ENCODE measurements at regions not wholly inside any gene's neighbourhood (a gene's known extent, or its start where the extent isn't known, plus 50 kb on each side); places are given as distances from the start of the nearest gene placed in this dataset.

DNA sequence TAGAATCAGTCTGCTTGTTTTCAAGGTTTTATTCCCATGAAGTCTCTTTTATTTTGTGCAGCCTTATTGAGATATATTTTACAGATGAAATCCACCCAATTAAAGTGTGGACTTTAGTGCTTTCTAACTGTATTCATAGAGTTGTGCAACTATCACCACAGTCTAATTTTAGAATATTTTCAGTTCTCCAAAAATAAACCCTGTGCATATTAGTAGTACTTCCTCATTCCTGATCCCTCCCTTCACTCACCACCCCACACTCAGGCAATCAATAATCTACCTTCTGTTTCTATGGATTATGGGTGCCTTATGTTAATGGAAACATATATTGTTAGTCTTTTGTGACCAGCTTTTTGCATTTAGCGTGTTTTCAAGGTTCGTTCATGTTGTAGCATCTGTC is 185.7 kb upstream of the TMEM72 start:
- Histone ChIP-seq H3K27me3 (ENCODE audit: control insufficient read depth in 1 of 2, insufficient read depth in 2 of 2, low read length in 2 of 2) (no peaks in the 10 kb centered on the region), H3K4me3 (ENCODE audit: low read depth in 1 of 2, low read length in 2 of 2) (no peak overlapping the region), H3K4me1 (ENCODE audit: control insufficient read depth in 2 of 2, insufficient read depth in 2 of 2, low read length in 1 of 2) (no peaks in the 10 kb centered on the region), H3K27ac (ENCODE audit: low read depth in 2 of 2, low read length in 1 of 2) (no peak overlapping the region), H3K36me3 (ENCODE audit: control insufficient read depth in 2 of 2, insufficient read depth in 2 of 2, low read length in 1 of 2) (no peaks in the 10 kb centered on the region), H3K9me3 (ENCODE audit: control insufficient read depth in 2 of 2, insufficient read depth in 1 of 2, low read depth in 1 of 2, low read length in 1 of 2) (no peaks in the 10 kb centered on the region)
- WGBS, 2 donors, result 90 to 93% methylated on average over 2 of the region's 2 CpGs

DNA sequence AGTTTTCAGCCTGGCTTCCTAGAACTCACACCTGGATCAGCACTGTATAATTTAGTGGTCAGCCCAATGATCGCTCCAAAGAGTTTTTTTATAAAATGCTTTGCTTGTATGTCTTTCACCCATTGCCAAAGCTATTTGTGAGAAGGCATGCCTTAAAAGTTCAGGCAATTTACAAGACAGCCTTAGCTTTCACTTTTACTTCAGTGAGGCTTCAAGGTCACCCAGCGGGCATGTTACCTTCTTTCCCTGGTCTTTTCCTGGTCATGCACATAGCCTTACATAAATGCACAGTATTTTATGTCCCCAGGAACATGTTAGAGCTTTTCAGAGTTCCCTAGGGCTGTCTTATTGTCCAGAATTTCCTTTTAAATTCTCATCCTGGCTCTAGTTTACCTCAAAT is 179.9 kb upstream of the TMEM72 start:
- Histone ChIP-seq H3K27ac (ENCODE audit: low read depth in 2 of 2, low read length in 1 of 2) (no peak overlapping the region), H3K4me1 (ENCODE audit: control insufficient read depth in 2 of 2, insufficient read depth in 2 of 2, low read length in 1 of 2) (no peaks in the 10 kb centered on the region), H3K9me3 (ENCODE audit: control insufficient read depth in 2 of 2, insufficient read depth in 1 of 2, low read depth in 1 of 2, low read length in 1 of 2) (no peaks in the 10 kb centered on the region), H3K27me3 (ENCODE audit: control insufficient read depth in 1 of 2, insufficient read depth in 2 of 2, low read length in 2 of 2) (no peaks in the 10 kb centered on the region), H3K4me3 (ENCODE audit: low read depth in 1 of 2, low read length in 2 of 2) (no peak overlapping the region), H3K36me3 (ENCODE audit: control insufficient read depth in 2 of 2, insufficient read depth in 2 of 2, low read length in 1 of 2) (no peaks in the 10 kb centered on the region)
- WGBS, 2 donors, result 77 to 79% methylated on average over 2 of the region's 2 CpGs

DNA sequence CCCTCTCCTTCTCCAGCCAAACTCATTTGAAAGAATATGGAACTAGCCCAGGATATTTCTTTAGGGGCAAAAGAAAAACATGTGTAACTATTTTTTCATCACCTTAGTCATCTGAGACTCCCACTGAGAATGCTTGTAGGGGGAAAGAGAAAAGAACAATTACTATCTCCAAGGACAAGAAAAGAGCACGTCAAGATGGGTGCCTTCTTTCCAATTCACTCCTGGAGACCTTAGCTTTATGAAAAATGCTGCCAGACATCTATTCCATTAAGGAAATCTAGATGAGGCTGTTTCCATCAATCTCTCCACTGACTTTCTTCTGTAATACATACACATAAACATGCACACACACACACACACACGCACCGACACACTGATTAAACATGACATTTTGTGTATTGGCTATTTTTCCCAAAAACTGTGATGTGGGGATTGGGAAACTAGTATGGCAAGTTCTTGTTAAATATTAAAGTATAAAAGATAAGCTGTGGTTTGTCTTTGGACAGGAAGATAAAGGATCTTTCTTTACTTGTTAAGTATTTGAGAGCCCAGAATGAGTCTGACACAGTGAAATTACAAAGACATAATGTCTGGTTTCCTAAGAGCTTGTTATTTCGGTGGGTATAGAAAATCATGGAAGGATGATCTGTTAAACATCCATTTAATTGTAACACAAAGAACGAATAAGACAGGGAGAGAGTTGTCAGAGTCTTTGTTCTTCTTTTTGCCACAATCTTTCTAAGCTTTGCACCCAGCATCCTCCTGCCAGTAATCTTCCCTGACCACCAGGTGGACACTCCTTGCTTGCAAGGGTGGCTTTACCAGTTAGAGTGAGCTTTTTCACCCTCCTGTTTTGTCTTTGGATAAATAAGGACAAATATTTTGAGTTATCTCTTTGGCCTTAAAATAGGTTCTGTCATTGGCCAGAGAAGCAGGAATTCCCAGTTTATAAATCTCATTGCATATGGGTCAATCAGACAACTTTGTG is 177.3 kb upstream of the TMEM72 start:
- Histone ChIP-seq H3K36me3 (ENCODE audit: control insufficient read depth in 2 of 2, insufficient read depth in 2 of 2, low read length in 1 of 2) (no peaks in the 10 kb centered on the region), H3K9me3 (ENCODE audit: control insufficient read depth in 2 of 2, insufficient read depth in 1 of 2, low read depth in 1 of 2, low read length in 1 of 2) (no peaks in the 10 kb centered on the region), H3K4me3 (ENCODE audit: low read depth in 1 of 2, low read length in 2 of 2) (no peak overlapping the region), H3K27ac (ENCODE audit: low read depth in 2 of 2, low read length in 1 of 2) (no peak overlapping the region), H3K4me1 (ENCODE audit: control insufficient read depth in 2 of 2, insufficient read depth in 2 of 2, low read length in 1 of 2) (no peaks in the 10 kb centered on the region), H3K27me3 (ENCODE audit: control insufficient read depth in 1 of 2, insufficient read depth in 2 of 2, low read length in 2 of 2) (no peaks in the 10 kb centered on the region)
- WGBS, 2 donors, result 40 to 58% methylated on average over 5 of the region's 5 CpGs

DNA sequence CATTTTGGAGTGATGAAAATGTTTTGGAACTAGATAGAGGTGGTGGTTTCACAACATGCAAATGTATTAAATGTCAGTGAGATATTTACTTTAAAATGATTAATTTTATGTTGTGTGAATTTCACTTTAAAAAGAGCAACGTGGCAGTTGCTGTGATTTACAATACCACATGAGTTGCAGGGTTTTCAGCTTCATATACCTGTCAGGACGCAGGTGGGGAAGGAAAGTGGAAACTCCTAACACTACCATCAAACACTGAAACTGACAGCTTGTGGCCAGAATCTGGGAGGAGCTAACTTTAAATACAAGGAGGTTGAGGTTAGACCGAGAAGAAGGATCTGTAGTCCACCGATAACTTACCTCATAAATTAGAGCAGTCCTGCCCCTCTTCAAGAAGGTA is 168.9 kb upstream of the TMEM72 start:
- H3K36me3 ChIP-seq (ENCODE audit: control insufficient read depth in 2 of 2, insufficient read depth in 2 of 2, low read length in 1 of 2), result no peaks in the 10 kb centered on the region
- no peaks in the 10 kb centered on the region for H3K27me3 ChIP-seq (ENCODE audit: control insufficient read depth in 1 of 2, insufficient read depth in 2 of 2, low read length in 2 of 2)
- 40 to 48% methylated on average over 4 of the region's 4 CpGs for WGBS, 2 donors
- no peak overlapping the region for H3K4me3 ChIP-seq (ENCODE audit: low read depth in 1 of 2, low read length in 2 of 2)
- no peak overlapping the region for H3K27ac ChIP-seq (ENCODE audit: low read depth in 2 of 2, low read length in 1 of 2)
- no peaks in the 10 kb centered on the region for H3K9me3 ChIP-seq (ENCODE audit: control insufficient read depth in 2 of 2, insufficient read depth in 1 of 2, low read depth in 1 of 2, low read length in 1 of 2)
- no peaks in the 10 kb centered on the region for H3K4me1 ChIP-seq (ENCODE audit: control insufficient read depth in 2 of 2, insufficient read depth in 2 of 2, low read length in 1 of 2)

DNA sequence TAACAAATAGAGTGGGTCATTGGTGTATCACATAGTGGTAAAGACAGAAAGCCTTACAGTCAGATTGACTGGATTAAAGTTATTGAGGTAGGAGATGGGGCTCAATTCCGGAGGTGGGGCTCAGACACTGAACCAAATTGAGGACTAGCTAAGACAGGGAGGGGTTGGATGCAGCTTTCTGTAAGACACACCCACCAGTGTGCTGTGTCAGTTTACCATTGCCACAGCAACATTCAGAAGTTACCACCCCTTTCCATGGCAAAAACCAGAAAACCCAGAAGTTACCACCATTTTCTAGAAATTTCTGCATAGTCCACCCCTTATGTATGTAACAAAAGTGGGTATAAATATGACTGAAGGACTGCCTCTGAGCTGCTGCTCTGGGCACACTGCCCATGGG is 167.6 kb upstream of the TMEM72 start:
- H3K9me3 ChIP-seq (ENCODE audit: control insufficient read depth in 2 of 2, insufficient read depth in 1 of 2, low read depth in 1 of 2, low read length in 1 of 2), result peaks cover 0 to 3% of the 10 kb centered on the region in 2 donors
- no peak overlapping the region for H3K4me3 ChIP-seq (ENCODE audit: low read depth in 1 of 2, low read length in 2 of 2)
- no peaks in the 10 kb centered on the region for H3K27me3 ChIP-seq (ENCODE audit: control insufficient read depth in 1 of 2, insufficient read depth in 2 of 2, low read length in 2 of 2)
- 64 to 88% methylated on average over 1 of the region's 1 CpG for WGBS, 2 donors
- no peaks in the 10 kb centered on the region for H3K36me3 ChIP-seq (ENCODE audit: control insufficient read depth in 2 of 2, insufficient read depth in 2 of 2, low read length in 1 of 2)
- H3K4me1 ChIP-seq (ENCODE audit: control insufficient read depth in 2 of 2, insufficient read depth in 2 of 2, low read length in 1 of 2), result no peaks in the 10 kb centered on the region
- no peak overlapping the region for H3K27ac ChIP-seq (ENCODE audit: low read depth in 2 of 2, low read length in 1 of 2)

DNA sequence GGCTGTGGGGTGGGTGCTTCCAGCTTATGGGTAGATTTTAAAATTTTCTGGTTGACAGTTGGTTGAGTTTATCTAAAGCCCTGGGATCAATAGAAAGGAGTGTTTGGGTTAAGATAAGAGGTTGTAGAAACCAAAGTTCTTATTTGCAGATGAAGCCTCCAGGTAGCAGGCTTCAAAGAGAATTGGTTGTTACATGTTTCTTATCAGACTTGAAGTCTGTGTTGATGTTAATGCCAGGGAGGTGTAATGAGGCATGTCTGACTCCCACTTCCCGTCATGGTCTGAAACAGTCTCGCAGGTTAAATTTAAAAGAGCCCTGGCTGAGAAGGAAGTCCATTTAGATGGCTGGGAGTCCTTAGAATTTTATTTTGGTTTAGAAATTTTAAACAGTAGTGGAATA is 165.2 kb upstream of the TMEM72 start:
- H3K4me3 ChIP-seq (ENCODE audit: low read depth in 1 of 2, low read length in 2 of 2), result no peak overlapping the region
- H3K36me3 ChIP-seq (ENCODE audit: control insufficient read depth in 2 of 2, insufficient read depth in 2 of 2, low read length in 1 of 2), result no peaks in the 10 kb centered on the region
- H3K27ac ChIP-seq (ENCODE audit: low read depth in 2 of 2, low read length in 1 of 2), result no peak overlapping the region
- peaks cover 0 to 3% of the 10 kb centered on the region in 2 donors for H3K9me3 ChIP-seq (ENCODE audit: control insufficient read depth in 2 of 2, insufficient read depth in 1 of 2, low read depth in 1 of 2, low read length in 1 of 2)
- WGBS, 2 donors, result 34 to 36% methylated on average over 2 of the region's 2 CpGs
- H3K4me1 ChIP-seq (ENCODE audit: control insufficient read depth in 2 of 2, insufficient read depth in 2 of 2, low read length in 1 of 2), result no peaks in the 10 kb centered on the region
- no peaks in the 10 kb centered on the region for H3K27me3 ChIP-seq (ENCODE audit: control insufficient read depth in 1 of 2, insufficient read depth in 2 of 2, low read length in 2 of 2)

DNA sequence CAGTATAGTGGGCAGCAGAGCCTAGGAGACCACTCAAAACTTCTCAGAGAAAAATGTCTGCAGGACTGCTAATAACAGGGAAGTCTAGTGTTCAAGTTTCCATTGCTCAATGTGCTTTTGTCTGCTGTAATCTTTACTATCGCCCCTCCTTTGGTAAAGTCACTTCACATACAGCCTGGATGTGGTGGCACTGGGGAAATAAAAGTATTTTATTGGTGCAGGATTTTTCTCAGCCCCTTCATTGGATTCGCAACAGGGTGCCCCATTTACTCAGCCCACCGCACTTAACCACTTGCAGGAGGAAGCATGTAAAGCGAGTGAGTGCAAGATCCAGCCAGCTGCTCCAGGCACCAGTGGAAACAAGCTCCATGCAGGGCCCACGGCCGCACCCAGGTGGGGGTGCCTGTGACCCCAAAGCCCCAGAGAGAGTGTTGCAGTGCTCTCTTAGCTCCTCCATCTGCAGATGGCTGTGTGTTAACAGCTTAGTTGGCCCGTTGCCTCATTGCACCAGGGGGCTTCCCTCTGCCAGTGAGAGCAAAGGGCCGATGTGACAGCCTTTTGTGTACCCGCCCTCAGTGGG is 163.5 kb upstream of the TMEM72 start:
- Histone ChIP-seq H3K27ac (ENCODE audit: low read depth in 2 of 2, low read length in 1 of 2) (no peak overlapping the region), H3K27me3 (ENCODE audit: control insufficient read depth in 1 of 2, insufficient read depth in 2 of 2, low read length in 2 of 2) (no peaks in the 10 kb centered on the region), H3K4me3 (ENCODE audit: low read depth in 1 of 2, low read length in 2 of 2) (no peak overlapping the region), H3K36me3 (ENCODE audit: control insufficient read depth in 2 of 2, insufficient read depth in 2 of 2, low read length in 1 of 2) (no peaks in the 10 kb centered on the region), H3K9me3 (ENCODE audit: control insufficient read depth in 2 of 2, insufficient read depth in 1 of 2, low read depth in 1 of 2, low read length in 1 of 2) (peaks cover 0 to 3% of the 10 kb centered on the region in 2 donors), H3K4me1 (ENCODE audit: control insufficient read depth in 2 of 2, insufficient read depth in 2 of 2, low read length in 1 of 2) (no peaks in the 10 kb centered on the region)
- WGBS, 2 donors, result 89 to 91% methylated on average over 9 of the region's 9 CpGs

DNA sequence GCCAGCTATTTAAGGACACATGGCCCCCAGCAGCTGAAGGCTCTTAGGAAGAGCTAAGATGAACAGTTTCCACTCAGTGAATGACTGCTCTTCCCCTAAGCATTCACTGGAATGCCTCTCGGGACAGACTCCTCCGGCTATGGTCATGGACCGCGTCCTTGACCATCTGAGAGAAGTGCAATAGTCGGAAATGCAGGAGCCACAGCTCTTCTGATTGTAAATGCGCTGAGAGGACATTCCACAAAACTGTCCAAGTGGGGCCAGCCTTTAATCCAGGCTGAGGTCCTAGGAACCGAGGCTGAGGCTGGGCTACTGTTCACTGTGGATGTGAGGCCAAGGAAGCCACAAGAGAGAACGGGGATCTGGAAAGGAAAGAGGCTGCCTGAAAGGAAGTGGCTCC is 162.0 kb upstream of the TMEM72 start:
- peaks cover 0 to 3% of the 10 kb centered on the region in 2 donors for H3K9me3 ChIP-seq (ENCODE audit: control insufficient read depth in 2 of 2, insufficient read depth in 1 of 2, low read depth in 1 of 2, low read length in 1 of 2)
- 87 to 89% methylated on average over 8 of the region's 8 CpGs for WGBS, 2 donors
- no peak overlapping the region for H3K27ac ChIP-seq (ENCODE audit: low read depth in 2 of 2, low read length in 1 of 2)
- no peak overlapping the region for H3K4me3 ChIP-seq (ENCODE audit: low read depth in 1 of 2, low read length in 2 of 2)
- no peaks in the 10 kb centered on the region for H3K36me3 ChIP-seq (ENCODE audit: control insufficient read depth in 2 of 2, insufficient read depth in 2 of 2, low read length in 1 of 2)
- no peaks in the 10 kb centered on the region for H3K27me3 ChIP-seq (ENCODE audit: control insufficient read depth in 1 of 2, insufficient read depth in 2 of 2, low read length in 2 of 2)
- no peaks in the 10 kb centered on the region for H3K4me1 ChIP-seq (ENCODE audit: control insufficient read depth in 2 of 2, insufficient read depth in 2 of 2, low read length in 1 of 2)

DNA sequence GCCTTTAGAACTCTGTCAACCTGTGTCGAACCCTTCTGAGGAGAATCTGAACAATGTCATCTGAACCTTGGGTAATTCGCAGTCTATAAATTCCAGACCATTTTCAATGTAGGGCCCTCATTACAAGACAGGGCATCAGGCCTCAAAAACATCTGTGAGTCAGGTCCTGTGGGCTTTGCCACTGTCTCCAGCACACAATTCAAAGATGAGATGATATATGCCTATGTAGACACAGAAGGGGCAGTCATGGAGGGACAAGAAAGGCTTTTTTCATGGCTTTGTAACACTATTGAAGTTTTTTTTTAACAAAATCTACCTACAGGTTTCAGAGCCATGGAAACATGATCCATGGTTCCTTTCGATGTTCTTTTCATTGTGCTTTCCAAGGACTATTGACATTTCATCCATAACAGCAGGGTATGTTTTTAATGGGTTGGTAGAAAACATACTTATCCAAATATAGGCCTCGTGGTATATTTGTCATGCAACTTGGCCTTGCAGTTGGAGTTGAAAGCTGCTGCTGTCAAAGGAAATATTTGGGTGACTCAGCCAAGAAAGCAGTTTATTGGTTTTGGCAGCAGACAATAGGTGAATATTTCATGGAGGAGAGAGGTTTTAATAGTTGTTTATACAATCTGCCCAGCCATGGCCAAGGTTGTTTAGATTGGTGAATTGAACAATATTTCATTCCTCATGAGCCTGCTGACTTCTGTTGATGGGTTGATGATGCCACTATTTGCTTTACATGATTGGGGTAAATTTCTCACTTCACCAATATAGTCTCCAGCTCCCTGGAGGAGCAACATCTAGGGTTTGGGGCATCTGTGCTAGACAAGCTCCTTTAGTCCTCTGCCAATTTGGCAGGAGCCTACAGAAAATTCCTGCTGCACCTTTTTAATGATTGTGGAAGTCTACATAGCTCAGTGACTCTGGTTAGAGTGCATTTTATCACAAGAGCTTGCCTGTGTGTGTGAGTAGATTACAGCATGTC is 158.4 kb upstream of the TMEM72 start:
- Histone ChIP-seq H3K4me1 (ENCODE audit: control insufficient read depth in 2 of 2, insufficient read depth in 2 of 2, low read length in 1 of 2) (no peaks in the 10 kb centered on the region), H3K27ac (ENCODE audit: low read depth in 2 of 2, low read length in 1 of 2) (no peak overlapping the region), H3K9me3 (ENCODE audit: control insufficient read depth in 2 of 2, insufficient read depth in 1 of 2, low read depth in 1 of 2, low read length in 1 of 2) (peaks cover 0 to 3% of the 10 kb centered on the region in 2 donors), H3K4me3 (ENCODE audit: low read depth in 1 of 2, low read length in 2 of 2) (no peak overlapping the region), H3K36me3 (ENCODE audit: control insufficient read depth in 2 of 2, insufficient read depth in 2 of 2, low read length in 1 of 2) (no peaks in the 10 kb centered on the region), H3K27me3 (ENCODE audit: control insufficient read depth in 1 of 2, insufficient read depth in 2 of 2, low read length in 2 of 2) (no peaks in the 10 kb centered on the region)
- 49 to 53% methylated on average over 4 of the region's 4 CpGs for WGBS, 2 donors

All from esophagus (tissue), 2 donors.